NCI-H187 (cell line): ENCODE measurements at regions not wholly inside any gene's neighbourhood (a gene's known extent, or its start where the extent isn't known, plus 50 kb on each side); places are given as distances from the start of the nearest gene placed in this dataset.

Source experiments
- DNase-seq, 2 experiments: peaks; one replicate each; lab custom pipeline; 2025; lab: John Stamatoyannopoulos, UW

- no peak for DNase-seq
Measured at GRCh38 chr17:72519598-72519936, 398.7 kb downstream of the SOX9 start.

DNA sequence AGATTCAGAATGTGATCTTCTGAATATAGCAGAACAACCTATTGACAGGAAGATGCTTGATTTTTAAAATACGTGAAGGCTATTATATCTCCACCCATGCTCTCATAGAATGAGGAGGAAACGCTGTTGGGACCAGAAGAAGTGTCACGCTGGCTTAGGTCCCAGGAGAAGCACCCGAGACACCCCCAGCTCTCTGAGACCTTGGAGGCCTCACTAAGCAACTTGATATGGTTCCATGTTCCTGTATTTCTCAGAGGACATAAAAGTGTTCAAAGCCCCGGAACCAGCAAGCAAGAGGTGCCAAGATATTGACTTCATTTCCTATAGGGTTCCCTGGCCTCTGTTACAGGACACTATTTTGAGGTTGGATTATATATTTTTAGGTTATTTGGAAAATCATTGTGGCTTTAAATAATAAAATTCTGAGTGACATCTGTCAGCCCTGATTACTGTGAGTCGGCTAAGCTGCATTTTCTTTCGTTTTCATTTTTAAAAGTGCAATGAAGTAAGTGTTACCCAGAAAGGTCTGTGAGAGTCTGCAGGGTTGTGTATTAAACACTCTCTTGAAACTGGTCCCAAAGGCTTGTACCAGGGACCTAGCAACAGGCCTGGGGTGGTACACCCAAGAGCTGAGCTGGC is 400.0 kb downstream of the SOX9 start:
- DNase-seq = no peak

- no peak for DNase-seq
Measured at GRCh38 chr17:72523491-72523890, 402.7 kb downstream of the SOX9 start.

- no peak for DNase-seq
Measured at GRCh38 chr17:72525225-72526015, 404.6 kb downstream of the SOX9 start.

- no peak for DNase-seq
Measured at GRCh38 chr17:72526769-72527168, 405.9 kb downstream of the SOX9 start.

DNA sequence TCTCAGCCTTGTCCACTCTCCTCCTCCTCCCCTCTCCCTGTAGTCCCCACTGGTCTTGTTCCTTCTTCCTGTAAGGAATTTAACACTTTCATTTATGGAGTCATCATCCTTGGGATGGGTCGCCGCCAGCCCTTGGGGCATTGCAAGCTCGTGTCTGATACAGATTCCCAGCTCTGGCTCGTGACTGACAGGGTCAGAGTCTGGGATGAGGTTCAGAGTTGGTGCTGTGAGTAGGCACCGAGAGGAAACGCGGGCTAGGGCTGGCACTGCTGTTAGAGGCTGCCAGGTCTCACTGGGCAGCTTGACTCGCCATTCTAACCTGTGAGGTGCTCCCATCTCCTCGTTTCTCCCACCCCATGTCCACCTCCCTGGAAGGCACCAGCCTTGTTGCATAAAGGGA is 407.0 kb downstream of the SOX9 start:
- DNase-seq = no peak

- DNase-seq = no peak
Measured at GRCh38 chr17:72528683-72529082, 407.9 kb downstream of the SOX9 start.

DNA sequence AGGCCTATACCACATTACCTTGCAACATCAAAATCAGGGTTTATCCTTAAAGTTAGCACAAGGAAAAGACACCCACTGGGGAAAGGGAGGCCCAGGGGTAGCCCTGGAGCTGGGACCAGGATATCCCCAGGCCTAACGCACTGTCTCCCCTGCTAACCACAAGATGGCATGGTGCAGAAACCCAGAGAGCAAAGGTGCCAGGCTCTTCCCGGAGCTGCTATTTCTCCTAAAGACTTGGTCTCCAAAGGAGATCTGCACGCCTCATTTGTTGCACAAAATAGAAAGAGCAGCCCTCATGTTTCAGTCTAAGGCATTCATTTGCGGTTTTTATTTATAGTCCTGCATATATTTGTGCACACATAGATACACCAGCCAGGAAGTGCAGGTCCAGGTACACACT is 408.6 kb downstream of the SOX9 start:
- peak; percentile 79 to 87 for DNase-seq

DNA sequence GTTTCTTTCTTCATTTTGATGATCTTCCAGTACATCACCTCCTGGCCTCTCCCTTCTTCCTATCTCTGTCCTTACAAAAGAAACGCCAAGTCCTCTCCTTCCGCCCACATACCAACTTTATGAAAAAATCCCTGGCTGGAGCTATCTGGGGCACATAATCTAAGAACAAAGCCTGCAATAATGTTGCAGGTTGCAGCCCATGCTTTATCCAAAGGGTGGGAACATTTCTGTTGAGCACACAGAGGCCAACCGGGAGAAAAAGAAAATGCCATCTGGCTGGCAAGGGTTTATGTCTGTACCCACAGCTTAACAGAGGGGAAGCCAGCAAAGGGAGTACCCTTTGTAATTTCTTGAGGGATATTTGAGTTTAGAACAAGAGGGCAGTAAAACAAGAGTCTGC is 409.6 kb downstream of the SOX9 start:
- no peak for DNase-seq

GRCh38 chr17:72531729-72532128 is 410.9 kb downstream of the SOX9 start:
- no peak for DNase-seq

GRCh38 chr17:72534265-72534664 is 413.4 kb downstream of the SOX9 start:
- no peak for DNase-seq

DNA sequence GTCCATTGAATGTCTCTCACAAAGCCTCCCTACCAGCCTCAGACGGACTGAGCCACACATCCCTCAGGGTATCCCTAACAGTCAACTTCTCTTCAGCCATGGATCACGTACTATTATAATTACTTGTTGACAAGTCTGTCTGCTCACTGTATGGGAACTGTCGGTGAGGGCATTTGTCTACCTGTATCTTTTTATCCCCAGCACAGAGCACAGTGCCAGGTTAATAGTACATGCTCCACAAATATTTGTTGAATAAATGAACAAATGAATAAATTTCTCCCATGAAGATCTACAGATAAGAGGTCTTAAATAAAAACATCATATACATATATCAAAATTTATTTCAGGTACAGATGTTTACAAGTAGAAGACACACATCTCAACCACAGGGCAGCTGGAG is 414.0 kb downstream of the SOX9 start:
- DNase-seq = no peak

DNA sequence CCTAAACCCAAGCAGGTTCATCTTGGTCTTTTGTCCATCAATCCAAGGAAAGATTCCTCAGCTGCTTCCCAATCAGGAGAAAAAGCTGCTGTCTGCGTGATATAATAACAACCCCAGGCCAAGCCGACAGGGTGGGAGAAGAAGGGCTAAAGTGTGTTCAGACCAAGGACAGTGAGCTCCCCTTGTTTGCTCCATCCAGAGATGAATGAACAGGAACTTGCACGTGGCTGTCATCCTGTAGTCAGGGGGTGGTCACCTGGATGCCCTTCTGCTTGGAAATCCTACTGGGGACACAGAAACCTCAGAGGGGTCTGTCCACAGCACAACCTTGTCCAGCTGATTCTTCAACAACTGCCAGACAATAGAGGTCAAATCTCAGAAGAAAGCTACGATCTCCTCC is 414.5 kb downstream of the SOX9 start:
- no peak for DNase-seq

DNA sequence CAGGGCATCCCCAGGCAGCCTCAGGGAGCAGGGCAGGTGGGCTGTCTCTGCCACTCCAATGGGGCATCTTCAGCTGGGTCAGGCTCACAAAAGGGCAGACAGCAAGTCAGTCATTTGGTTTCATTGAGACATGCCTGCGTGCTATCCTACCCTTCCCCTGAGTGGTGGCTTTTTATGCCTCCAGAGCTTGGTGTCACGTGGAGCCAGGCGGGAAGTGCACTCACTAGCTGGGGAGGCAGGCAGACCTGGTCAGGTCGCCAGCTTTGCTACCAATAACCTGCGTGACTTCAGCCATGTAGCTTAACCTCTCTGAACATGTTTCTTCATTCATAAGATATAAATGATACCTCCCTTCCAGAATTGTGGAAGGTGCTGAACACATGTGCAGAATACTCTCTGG is 415.0 kb downstream of the SOX9 start:
- DNase-seq = no peak

- DNase-seq = no peak
Measured at GRCh38 chr17:72536788-72537187, 416.0 kb downstream of the SOX9 start.

- no peak for DNase-seq
Measured at GRCh38 chr17:72538443-72538842, 417.6 kb downstream of the SOX9 start.

GRCh38 chr17:72538901-72539352 is 418.1 kb downstream of the SOX9 start:
- DNase-seq = no peak

DNA sequence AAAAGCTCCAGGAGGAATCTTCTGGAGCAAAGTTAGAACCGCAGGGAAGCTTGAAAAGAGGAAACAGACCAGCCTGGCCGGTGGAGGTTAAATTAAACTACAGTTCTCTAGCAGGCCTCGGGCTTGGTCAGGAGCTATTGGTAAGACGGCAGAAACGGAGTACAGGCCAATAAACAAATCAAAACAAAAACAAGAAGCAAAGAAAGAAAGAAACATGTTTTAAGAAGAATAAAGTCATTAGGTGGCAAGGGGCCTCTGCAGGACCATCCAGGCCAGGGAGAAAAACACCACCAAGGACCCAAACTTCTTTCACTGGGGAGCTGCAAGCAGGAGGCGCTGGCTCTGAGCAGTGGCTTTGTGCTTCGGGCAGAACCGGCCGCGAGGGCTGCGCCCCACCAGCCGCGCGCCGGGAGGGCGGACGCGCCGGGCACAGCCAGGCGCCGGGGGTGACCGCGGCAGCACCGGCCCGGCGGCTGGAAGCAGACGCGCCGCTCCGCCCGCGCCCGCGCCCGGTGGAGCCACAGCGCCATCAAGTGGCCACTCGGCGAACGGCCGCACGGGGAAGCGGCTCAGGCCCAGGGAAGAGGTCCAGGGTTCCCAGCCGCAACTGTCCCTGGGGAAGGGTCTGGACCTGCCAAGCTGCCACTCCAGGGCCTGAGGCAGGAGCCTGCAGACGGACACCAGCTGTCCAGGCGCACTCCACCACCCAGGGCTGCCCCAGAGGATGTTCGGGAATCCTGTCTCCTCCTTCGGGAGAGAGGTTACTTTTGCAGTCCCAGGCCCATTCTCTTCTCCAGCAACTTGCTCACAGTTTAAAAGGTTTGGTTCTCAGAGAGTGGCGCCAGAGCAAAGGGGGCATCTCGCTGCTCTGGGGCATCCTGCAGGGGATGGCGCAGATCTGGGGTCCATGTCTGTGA is 419.4 kb downstream of the SOX9 start:
- peak; percentile 23 to 60 for DNase-seq

DNA sequence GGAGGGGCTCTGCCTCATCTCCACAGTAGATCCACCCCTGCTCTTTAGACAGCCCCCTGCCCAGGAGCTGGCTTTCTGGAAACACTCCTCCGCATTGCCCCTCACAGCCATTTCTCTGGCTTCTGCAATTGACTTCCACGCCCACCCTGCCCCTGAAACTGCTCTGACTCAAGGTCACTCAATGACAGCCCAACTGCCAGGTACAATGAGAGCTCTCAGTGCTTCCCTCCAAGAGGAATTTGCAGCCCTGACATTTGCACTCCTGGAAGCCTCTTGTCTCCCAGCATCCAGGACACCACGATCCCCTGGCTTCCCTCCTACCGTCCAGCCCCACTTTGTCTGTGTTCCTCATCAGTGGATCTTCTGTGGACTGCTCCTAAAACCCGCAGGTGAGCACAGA is 421.5 kb downstream of the SOX9 start:
- no peak for DNase-seq

- no peak for DNase-seq
Measured at GRCh38 chr17:72545766-72546165, 424.9 kb downstream of the SOX9 start.

GRCh38 chr17:72553051-72553755 is 432.4 kb downstream of the SOX9 start:
- no peak for DNase-seq

DNA sequence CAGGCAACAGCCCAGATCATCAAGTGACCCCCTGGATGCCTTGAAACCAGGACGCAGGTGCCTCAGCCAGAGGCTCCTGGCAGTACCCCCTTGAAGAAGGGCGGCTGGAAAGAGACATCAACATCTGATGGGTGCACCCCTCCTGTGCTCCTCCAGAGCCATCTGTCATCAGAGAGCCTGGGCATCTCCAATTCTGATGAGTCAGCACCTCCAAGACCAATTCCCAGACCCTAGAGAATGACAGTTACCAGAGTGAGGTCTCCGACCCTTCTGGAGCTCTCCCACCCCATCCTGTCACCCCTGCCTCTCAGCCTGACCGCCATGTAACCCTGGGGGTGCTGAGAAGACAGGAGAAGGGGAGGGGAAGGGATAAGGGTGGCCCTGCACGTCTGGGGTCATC is 433.7 kb downstream of the SOX9 start:
- no peak for DNase-seq
